ENCODE measurements at regions not wholly inside any gene's neighbourhood (a gene's known extent, or its start where the extent isn't known, plus 50 kb on each side); places are given as distances from the start of the nearest gene placed in this dataset.

DNA sequence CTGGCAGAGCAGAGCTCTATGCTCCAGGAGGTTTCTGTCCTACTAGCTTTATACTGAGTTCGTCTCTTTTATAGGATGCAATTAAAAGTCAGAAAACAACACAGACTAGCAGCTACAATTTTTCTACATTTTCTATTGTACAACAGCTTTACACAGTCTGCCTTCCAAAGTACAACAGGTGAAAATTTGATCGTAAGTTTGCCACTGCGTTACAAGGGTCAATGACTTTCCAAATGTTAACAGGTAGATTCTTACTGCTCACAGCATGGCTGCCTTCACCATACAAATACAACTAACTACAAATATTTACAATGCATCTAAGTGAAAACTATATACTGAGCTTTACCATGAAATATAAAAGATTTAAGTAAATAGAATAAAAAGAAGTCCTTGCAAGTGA, 268.6 kb upstream of the SLCO3A1 start (continued):
- TF ChIP-seq, protein P1, sequence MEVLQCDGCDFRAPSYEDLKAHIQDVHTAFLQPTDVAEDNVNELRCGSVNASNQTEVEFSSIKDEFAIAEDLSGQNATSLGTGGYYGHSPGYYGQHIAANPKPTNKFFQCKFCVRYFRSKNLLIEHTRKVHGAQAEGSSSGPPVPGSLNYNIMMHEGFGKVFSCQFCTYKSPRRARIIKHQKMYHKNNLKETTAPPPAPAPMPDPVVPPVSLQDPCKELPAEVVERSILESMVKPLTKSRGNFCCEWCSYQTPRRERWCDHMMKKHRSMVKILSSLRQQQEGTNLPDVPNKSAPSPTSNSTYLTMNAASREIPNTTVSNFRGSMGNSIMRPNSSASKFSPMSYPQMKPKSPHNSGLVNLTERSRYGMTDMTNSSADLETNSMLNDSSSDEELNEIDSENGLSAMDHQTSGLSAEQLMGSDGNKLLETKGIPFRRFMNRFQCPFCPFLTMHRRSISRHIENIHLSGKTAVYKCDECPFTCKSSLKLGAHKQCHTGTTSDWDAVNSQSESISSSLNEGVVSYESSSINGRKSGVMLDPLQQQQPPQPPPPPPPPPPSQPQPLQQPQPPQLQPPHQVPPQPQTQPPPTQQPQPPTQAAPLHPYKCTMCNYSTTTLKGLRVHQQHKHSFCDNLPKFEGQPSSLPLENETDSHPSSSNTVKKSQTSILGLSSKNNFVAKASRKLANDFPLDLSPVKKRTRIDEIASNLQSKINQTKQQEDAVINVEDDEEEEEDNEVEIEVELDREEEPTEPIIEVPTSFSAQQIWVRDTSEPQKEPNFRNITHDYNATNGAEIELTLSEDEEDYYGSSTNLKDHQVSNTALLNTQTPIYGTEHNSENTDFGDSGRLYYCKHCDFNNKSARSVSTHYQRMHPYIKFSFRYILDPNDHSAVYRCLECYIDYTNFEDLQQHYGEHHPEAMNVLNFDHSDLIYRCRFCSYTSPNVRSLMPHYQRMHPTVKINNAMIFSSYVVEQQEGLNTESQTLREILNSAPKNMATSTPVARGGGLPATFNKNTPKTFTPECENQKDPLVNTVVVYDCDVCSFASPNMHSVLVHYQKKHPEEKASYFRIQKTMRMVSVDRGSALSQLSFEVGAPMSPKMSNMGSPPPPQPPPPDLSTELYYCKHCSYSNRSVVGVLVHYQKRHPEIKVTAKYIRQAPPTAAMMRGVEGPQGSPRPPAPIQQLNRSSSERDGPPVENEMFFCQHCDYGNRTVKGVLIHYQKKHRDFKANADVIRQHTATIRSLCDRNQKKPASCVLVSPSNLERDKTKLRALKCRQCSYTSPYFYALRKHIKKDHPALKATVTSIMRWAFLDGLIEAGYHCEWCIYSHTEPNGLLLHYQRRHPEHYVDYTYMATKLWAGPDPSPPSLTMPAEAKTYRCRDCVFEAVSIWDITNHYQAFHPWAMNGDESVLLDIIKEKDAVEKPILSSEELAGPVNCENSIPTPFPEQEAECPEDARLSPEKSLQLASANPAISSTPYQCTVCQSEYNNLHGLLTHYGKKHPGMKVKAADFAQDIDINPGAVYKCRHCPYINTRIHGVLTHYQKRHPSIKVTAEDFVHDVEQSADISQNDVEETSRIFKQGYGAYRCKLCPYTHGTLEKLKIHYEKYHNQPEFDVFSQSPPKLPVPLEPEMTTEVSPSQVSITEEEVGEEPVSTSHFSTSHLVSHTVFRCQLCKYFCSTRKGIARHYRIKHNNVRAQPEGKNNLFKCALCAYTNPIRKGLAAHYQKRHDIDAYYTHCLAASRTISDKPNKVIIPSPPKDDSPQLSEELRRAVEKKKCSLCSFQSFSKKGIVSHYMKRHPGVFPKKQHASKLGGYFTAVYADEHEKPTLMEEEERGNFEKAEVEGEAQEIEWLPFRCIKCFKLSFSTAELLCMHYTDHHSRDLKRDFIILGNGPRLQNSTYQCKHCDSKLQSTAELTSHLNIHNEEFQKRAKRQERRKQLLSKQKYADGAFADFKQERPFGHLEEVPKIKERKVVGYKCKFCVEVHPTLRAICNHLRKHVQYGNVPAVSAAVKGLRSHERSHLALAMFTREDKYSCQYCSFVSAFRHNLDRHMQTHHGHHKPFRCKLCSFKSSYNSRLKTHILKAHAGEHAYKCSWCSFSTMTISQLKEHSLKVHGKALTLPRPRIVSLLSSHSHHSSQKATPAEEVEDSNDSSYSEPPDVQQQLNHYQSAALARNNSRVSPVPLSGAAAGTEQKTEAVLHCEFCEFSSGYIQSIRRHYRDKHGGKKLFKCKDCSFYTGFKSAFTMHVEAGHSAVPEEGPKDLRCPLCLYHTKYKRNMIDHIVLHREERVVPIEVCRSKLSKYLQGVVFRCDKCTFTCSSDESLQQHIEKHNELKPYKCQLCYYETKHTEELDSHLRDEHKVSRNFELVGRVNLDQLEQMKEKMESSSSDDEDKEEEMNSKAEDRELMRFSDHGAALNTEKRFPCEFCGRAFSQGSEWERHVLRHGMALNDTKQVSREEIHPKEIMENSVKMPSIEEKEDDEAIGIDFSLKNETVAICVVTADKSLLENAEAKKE (CRISPR knock-in tag; IDR thresholded peaks at IDR 0.05) = no peak
- TF ChIP-seq NANOG (IDR thresholded peaks at IDR 0.05; ENCODE audit: borderline replicate concordance) (no peak), ZNF331 (CRISPR knock-in tag; IDR thresholded peaks at IDR 0.05; ENCODE audit: low read depth) (no peak), POLR2AphosphoS5 (IDR thresholded peaks at IDR 0.05; ENCODE audit: low read depth) (no peak), JUNB (IDR thresholded peaks at IDR 0.05; ENCODE audit: unreplicated experiment) (no peak)
- TF ChIP-seq, protein P2, sequence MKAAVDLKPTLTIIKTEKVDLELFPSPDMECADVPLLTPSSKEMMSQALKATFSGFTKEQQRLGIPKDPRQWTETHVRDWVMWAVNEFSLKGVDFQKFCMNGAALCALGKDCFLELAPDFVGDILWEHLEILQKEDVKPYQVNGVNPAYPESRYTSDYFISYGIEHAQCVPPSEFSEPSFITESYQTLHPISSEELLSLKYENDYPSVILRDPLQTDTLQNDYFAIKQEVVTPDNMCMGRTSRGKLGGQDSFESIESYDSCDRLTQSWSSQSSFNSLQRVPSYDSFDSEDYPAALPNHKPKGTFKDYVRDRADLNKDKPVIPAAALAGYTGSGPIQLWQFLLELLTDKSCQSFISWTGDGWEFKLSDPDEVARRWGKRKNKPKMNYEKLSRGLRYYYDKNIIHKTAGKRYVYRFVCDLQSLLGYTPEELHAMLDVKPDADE (IDR thresholded peaks at IDR 0.05) = no peak

DNA sequence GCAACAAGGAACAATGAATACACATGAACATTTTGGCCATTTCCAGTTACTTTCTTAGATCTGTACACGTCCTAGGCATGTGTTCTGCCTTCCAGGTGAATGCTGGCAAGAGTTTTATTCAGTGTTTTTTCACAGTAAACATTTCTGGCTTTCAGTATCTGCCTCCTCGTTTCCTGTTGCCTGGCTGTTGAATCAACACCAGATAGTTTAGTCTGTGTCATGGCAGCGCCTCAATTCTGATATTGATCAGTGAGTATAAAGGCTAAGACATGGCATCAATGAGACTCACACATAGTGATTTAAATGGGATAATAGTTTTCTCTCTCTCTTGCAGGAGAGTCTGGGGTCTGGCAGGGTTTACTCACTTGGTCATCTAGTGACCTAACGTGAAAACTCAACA, 266.9 kb upstream of the SLCO3A1 start:
- no peak for ATAC-seq
- Histone ChIP-seq H3K36me3 (ENCODE audit: insufficient read depth) (no peaks in the 10 kb centered on the region), H3K4me2 (no peak overlapping the region), H3K79me2 (replicated peaks; ENCODE audit: insufficient read depth) (no peaks in the 10 kb centered on the region), H3K9me2 (ENCODE audit: insufficient read depth) (no peaks in the 10 kb centered on the region), H4K20me1 (replicated peaks; ENCODE audit: insufficient read depth) (no peaks in the 10 kb centered on the region), H3K27ac (ENCODE audit: low read depth) (no peak overlapping the region), H3K4me3 (no peak overlapping the region), H3F3A (replicated peaks; ENCODE audit: low read depth) (no peaks in the 10 kb centered on the region), H2AFZ (no peak overlapping the region), H3K27me3 (ENCODE audit: insufficient read depth) (no peaks in the 10 kb centered on the region), H3K4me1 (ENCODE audit: insufficient read depth) (no peaks in the 10 kb centered on the region)
- Mint-ChIP-seq H3K4me1 (no peaks in the 10 kb centered on the region; the same call in 2 of the 3 replicates), H3K4me3 (no peak overlapping the region), H3K9me3 (no peaks in the 10 kb centered on the region; the same call in 1 of the 3 replicates), H3K27me3 (ENCODE audit: insufficient read depth, low read depth, poor library complexity) (no peaks in the 10 kb centered on the region), H3K27ac (no peak overlapping the region), H3K36me3 (ENCODE audit: low read depth) (no peaks in the 10 kb centered on the region)
- no peak for DNase-seq (ENCODE audit: low spot score)
- TF ChIP-seq, protein P2 (IDR thresholded peaks at IDR 0.05) = no peak
- TF ChIP-seq CREB1 (CRISPR knock-in tag; IDR thresholded peaks at IDR 0.05; ENCODE audit: low read depth) = no peak
- TF ChIP-seq JUNB (IDR thresholded peaks at IDR 0.05; ENCODE audit: unreplicated experiment) = no peak
- no peak for TF ChIP-seq NANOG (IDR thresholded peaks at IDR 0.05; ENCODE audit: borderline replicate concordance)
- no peak for TF ChIP-seq ZNF114 (CRISPR knock-in tag; IDR thresholded peaks at IDR 0.05)
- TF ChIP-seq EZH2phosphoT487 (IDR thresholded peaks at IDR 0.05; ENCODE audit: unreplicated experiment) = no peak
- TF ChIP-seq, protein P3, sequence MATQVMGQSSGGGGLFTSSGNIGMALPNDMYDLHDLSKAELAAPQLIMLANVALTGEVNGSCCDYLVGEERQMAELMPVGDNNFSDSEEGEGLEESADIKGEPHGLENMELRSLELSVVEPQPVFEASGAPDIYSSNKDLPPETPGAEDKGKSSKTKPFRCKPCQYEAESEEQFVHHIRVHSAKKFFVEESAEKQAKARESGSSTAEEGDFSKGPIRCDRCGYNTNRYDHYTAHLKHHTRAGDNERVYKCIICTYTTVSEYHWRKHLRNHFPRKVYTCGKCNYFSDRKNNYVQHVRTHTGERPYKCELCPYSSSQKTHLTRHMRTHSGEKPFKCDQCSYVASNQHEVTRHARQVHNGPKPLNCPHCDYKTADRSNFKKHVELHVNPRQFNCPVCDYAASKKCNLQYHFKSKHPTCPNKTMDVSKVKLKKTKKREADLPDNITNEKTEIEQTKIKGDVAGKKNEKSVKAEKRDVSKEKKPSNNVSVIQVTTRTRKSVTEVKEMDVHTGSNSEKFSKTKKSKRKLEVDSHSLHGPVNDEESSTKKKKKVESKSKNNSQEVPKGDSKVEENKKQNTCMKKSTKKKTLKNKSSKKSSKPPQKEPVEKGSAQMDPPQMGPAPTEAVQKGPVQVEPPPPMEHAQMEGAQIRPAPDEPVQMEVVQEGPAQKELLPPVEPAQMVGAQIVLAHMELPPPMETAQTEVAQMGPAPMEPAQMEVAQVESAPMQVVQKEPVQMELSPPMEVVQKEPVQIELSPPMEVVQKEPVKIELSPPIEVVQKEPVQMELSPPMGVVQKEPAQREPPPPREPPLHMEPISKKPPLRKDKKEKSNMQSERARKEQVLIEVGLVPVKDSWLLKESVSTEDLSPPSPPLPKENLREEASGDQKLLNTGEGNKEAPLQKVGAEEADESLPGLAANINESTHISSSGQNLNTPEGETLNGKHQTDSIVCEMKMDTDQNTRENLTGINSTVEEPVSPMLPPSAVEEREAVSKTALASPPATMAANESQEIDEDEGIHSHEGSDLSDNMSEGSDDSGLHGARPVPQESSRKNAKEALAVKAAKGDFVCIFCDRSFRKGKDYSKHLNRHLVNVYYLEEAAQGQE (IDR thresholded peaks at IDR 0.05; ENCODE audit: unreplicated experiment) = no peak
